Activated naive CD4-positive, alpha-beta T cell treated with anti-CD3 and anti-CD28 coated beads, Interleukin-2, amount 10 ng/mL, durations not matched to agents 7 days and 5 days (primary cell): ENCODE measurements at regions not wholly inside any gene's neighbourhood (a gene's known extent, or its start where the extent isn't known, plus 50 kb on each side); places are given as distances from the start of the nearest gene placed in this dataset.
"Not testable (repeated sequence)": the region's sequence is repeated elsewhere in the genome, so short reads cannot be mapped to it uniquely, and the experiment has no call there.

ENCODE experiments used
- CTCF ChIA-PET: fragments of 350-600 bp; sonication (Branson Sonifier 250); formaldehyde crosslinking; loops from one replicate; lab custom pipeline; 2021; ENCODE audit warnings: antibody characterized with exemption; lab: Charles Lee
- DNase-seq: peaks from one replicate; pipeline ENCODE4 v3.0.0-alpha.2; 2020
- H3K27ac Mint-ChIP-seq: one replicate; pipeline ENCODE4 v1.8.0; 2021; ENCODE audit warnings: mild to moderate bottlenecking, moderate library complexity, mixed read lengths
- H3K27me3 Mint-ChIP-seq: one replicate; pipeline ENCODE4 v1.8.0; 2021; ENCODE audit warnings: mild to moderate bottlenecking, mixed read lengths
- H3K36me3 Mint-ChIP-seq: one replicate; pipeline ENCODE4 v1.8.0; 2021; ENCODE audit warnings: mixed read lengths
- H3K4me1 Mint-ChIP-seq: one replicate; pipeline ENCODE4 v1.8.0; 2021; ENCODE audit warnings: mixed read lengths
- H3K4me3 Mint-ChIP-seq: one replicate; pipeline ENCODE4 v1.8.0; 2021; ENCODE audit warnings: mild to moderate bottlenecking, moderate library complexity, mixed read lengths
- H3K9me3 Mint-ChIP-seq: one replicate; pipeline ENCODE4 v1.8.0; 2021; ENCODE audit warnings: mixed read lengths

DNA sequence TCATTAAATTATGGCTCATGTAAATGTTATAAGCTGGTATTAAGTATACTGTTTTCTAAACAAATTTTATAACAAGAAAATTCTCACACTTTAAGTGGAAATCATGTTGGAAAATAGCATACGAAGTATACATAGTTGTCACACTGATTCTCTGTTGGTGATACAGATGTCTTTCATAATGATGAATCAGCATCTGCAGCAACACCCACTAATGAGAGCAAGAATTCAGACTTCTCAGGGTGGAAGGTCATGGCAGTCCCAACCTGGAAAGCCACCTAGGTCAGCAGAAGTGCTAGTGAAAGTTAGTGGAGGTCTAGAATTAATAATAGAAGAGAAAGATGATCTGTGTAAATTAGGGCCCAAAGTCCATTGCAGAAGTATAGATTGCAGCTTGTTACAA, 719.7 kb upstream of the MIR17HG start:
- no peak overlapping the region for H3K27ac Mint-ChIP-seq

GRCh38 chr13:90628471-90628870, 719.0 kb upstream of the MIR17HG start:
- Mint-ChIP-seq H3K36me3 (no peaks in the 10 kb centered on the region), H3K27ac (no peak overlapping the region), H3K27me3 (no peaks in the 10 kb centered on the region), H3K4me3 (no peak overlapping the region), H3K9me3 (no peaks in the 10 kb centered on the region), H3K4me1 (no peaks in the 10 kb centered on the region)
- CTCF ChIA-PET: no interaction called here
- no peak for DNase-seq

More for the DNA sequence above, 719.7 kb upstream of the MIR17HG start:
- no peak for DNase-seq
- Mint-ChIP-seq H3K4me3 (no peak overlapping the region), H3K36me3 (no peaks in the 10 kb centered on the region), H3K4me1 (no peaks in the 10 kb centered on the region), H3K9me3 (no peaks in the 10 kb centered on the region), H3K27me3 (no peaks in the 10 kb centered on the region)
- CTCF ChIA-PET: no interaction called here

DNA sequence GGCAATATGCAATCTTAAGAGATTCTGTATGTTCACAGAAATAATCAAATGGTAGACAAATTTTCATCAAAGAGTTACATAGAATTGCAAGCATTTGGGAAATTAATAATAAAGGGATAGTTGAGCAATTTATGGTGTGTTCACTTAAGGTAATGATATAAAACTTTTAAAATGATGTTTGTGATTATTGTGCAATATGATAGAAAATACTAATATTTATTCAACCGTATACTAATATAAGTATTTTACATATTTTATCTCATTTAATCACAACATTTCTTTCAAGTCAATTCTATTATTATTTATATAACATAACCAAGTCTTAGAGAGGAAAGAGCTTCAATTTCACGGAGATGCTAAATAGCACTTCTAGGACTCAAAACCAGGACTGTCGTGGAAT, 716.8 kb upstream of the MIR17HG start:
- no peaks in the 10 kb centered on the region for H3K9me3 Mint-ChIP-seq
- no peaks in the 10 kb centered on the region for H3K27me3 Mint-ChIP-seq
- no peak overlapping the region for H3K27ac Mint-ChIP-seq
- CTCF ChIA-PET: no interaction called here
- no peaks in the 10 kb centered on the region for H3K4me1 Mint-ChIP-seq
- H3K4me3 Mint-ChIP-seq: no peak overlapping the region
- no peak for DNase-seq
- H3K36me3 Mint-ChIP-seq: no peaks in the 10 kb centered on the region

GRCh38 chr13:90632184-90632583, 715.3 kb upstream of the MIR17HG start:
- CTCF ChIA-PET: no interaction called here

GRCh38 chr13:90633849-90634248, 713.6 kb upstream of the MIR17HG start:
- no peaks in the 10 kb centered on the region for H3K36me3 Mint-ChIP-seq
- CTCF ChIA-PET: no interaction called here

More at GRCh38 chr13:90632184-90632583, 715.3 kb upstream of the MIR17HG start:
- Mint-ChIP-seq H3K4me3 (no peak overlapping the region), H3K4me1 (no peaks in the 10 kb centered on the region), H3K27me3 (no peaks in the 10 kb centered on the region), H3K27ac (no peak overlapping the region), H3K9me3 (peaks cover 2% of the 10 kb centered on the region), H3K36me3 (no peaks in the 10 kb centered on the region)
- DNase-seq: no peak

DNA sequence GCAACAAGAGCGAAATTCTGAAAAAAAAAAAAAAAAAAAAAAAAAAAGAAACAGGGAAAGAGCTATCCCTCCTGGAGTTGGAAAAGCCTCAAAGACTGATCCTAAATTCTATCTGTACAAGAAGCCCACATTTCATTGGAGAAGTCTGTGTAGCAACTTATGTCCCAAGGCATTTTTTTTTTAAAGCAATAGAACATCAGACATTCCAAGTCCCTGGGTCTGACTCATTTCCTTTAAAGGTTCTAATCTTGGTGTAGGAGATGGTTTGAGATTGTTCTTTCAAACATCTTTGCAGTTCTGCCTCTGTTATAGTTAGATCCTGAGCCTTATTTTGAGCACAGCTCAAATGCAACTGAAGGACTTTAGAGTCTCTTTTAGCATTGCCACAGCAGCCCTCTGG, 706.5 kb upstream of the MIR17HG start:
- H3K4me1 Mint-ChIP-seq: no peaks in the 10 kb centered on the region

More at GRCh38 chr13:90633849-90634248, 713.6 kb upstream of the MIR17HG start:
- H3K4me3 Mint-ChIP-seq: no peak overlapping the region
- peaks cover 3% of the 10 kb centered on the region for H3K9me3 Mint-ChIP-seq
- DNase-seq: no peak
- H3K27ac Mint-ChIP-seq: no peak overlapping the region
- no peaks in the 10 kb centered on the region for H3K4me1 Mint-ChIP-seq
- H3K27me3 Mint-ChIP-seq: no peaks in the 10 kb centered on the region

GRCh38 chr13:90641884-90642283, 705.6 kb upstream of the MIR17HG start:
- no peak for DNase-seq
- CTCF ChIA-PET: no interaction called here
- no peaks in the 10 kb centered on the region for H3K36me3 Mint-ChIP-seq
- peaks cover 11% of the 10 kb centered on the region for H3K9me3 Mint-ChIP-seq
- no peak overlapping the region for H3K4me3 Mint-ChIP-seq
- no peaks in the 10 kb centered on the region for H3K4me1 Mint-ChIP-seq
- H3K27ac Mint-ChIP-seq: no peak overlapping the region
- no peaks in the 10 kb centered on the region for H3K27me3 Mint-ChIP-seq

More for the DNA sequence above, 706.5 kb upstream of the MIR17HG start:
- no peak for DNase-seq
- CTCF ChIA-PET: no interaction called here
- Mint-ChIP-seq H3K4me3 (no peak overlapping the region), H3K36me3 (no peaks in the 10 kb centered on the region), H3K9me3 (peaks cover 12% of the 10 kb centered on the region), H3K27ac (no peak overlapping the region), H3K27me3 (no peaks in the 10 kb centered on the region)

DNA sequence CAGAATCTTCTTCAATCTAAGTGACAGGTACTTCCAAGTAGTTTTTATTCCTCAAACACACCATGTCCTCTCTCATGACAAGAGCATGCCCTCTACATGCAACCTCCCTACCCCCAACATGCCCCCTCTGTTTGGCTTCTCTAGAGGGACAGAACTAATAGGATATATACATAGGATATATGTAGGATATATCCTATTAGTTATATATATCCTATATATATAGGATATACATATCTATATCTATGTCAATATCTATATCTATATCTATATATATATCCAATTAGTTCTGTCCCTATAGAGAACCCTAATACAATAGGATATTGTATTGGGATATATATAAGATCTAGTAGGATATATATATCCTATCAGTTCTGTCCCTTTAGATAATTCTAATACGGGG, 701.9 kb upstream of the MIR17HG start:
- Mint-ChIP-seq H3K27ac (no peak overlapping the region), H3K4me1 (no peaks in the 10 kb centered on the region), H3K27me3 (no peaks in the 10 kb centered on the region), H3K36me3 (no peaks in the 10 kb centered on the region), H3K9me3 (peaks cover 9% of the 10 kb centered on the region), H3K4me3 (no peak overlapping the region)
- DNase-seq: no peak
- CTCF ChIA-PET: no interaction called here

DNA sequence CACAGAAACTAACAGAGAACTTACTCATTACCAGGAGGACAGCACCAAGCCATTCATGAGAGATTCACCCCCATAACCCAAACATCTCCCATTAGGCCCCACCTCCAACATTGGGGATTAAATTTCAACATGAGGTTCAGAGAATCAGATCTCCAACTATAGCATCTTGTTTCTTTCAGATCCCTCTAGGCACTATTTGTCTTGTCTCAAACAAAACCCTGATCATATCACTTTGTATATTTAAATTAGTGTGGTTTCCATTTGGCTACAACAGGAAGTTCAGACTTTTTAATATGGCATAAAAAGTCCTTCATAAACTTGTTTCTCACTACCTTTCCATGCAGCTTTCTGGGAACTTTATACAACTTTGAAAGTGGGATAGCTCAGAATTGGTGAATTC, 699.0 kb upstream of the MIR17HG start:
- Mint-ChIP-seq H3K4me1 (no peaks in the 10 kb centered on the region), H3K36me3 (no peaks in the 10 kb centered on the region), H3K27ac (no peak overlapping the region), H3K27me3 (no peaks in the 10 kb centered on the region), H3K9me3 (peaks cover 16% of the 10 kb centered on the region), H3K4me3 (no peak overlapping the region)
- CTCF ChIA-PET: no interaction called here
- DNase-seq: no peak

GRCh38 chr13:90652036-90652435, 695.5 kb upstream of the MIR17HG start:
- CTCF ChIA-PET: no interaction called here
- Mint-ChIP-seq H3K36me3 (no peaks in the 10 kb centered on the region), H3K27me3 (no peaks in the 10 kb centered on the region), H3K27ac (no peak overlapping the region), H3K4me3 (no peak overlapping the region), H3K4me1 (no peaks in the 10 kb centered on the region), H3K9me3 (peaks cover 10% of the 10 kb centered on the region)
- DNase-seq: no peak

DNA sequence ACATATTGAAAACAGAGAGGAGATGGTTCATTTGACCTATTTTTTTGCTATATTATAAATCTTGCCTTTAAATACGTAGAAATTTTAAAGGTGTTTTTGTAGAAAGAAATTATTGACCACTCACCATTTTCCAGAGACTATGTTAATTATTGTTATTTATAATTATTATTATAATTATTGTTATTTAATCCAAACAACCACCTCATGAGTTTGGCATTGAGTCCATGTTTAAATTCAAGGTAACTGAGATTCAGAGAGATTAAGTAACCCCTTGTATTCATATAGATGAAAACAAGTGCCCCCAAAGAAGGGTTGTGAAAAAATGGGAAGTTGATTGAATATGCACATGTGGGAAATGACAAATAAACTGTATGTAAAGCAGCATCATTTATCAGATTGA, 692.5 kb upstream of the MIR17HG start:
- Mint-ChIP-seq H3K36me3 (no peaks in the 10 kb centered on the region), H3K27me3 (no peaks in the 10 kb centered on the region), H3K9me3 (peaks cover 13% of the 10 kb centered on the region), H3K4me1 (no peaks in the 10 kb centered on the region), H3K4me3 (no peak overlapping the region), H3K27ac (no peak overlapping the region)
- DNase-seq: no peak
- CTCF ChIA-PET: no interaction called here

GRCh38 chr13:90664200-90664599, 683.3 kb upstream of the MIR17HG start:
- H3K27me3 Mint-ChIP-seq, H3K4me3 Mint-ChIP-seq, H3K27ac Mint-ChIP-seq, DNase-seq, CTCF ChIA-PET, H3K36me3 Mint-ChIP-seq, H3K4me1 Mint-ChIP-seq: not testable (repeated sequence)
- peaks cover 12% of the 10 kb centered on the region for H3K9me3 Mint-ChIP-seq

GRCh38 chr13:90673746-90674145, 673.7 kb upstream of the MIR17HG start:
- no peaks in the 10 kb centered on the region for H3K27me3 Mint-ChIP-seq

DNA sequence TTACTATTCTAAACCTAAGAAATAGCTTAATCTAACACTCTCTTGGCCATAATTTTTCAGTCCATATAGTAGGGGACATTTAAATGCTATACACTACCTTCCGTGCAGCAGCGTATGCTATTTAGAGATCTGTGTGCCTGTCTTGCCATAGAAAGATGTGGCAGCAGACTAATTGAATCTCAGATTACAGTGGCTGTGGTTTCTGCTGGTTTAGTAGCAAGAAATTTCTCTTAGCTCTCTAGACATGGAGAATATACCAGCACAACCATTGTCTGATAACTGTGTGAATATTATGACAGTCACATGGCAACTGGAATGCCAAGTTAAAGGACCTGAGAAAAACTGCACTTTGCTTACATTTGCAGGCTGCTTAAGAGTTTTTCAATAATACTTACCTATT, 672.4 kb upstream of the MIR17HG start:
- DNase-seq: no peak
- Mint-ChIP-seq H3K4me1 (no peaks in the 10 kb centered on the region), H3K36me3 (no peaks in the 10 kb centered on the region), H3K27ac (no peak overlapping the region), H3K9me3 (peaks cover 4% of the 10 kb centered on the region), H3K4me3 (no peak overlapping the region), H3K27me3 (no peaks in the 10 kb centered on the region)
- CTCF ChIA-PET: no interaction called here

More at GRCh38 chr13:90673746-90674145, 673.7 kb upstream of the MIR17HG start:
- Mint-ChIP-seq H3K4me3 (no peak overlapping the region), H3K36me3 (no peaks in the 10 kb centered on the region), H3K9me3 (peaks cover 4% of the 10 kb centered on the region), H3K4me1 (no peaks in the 10 kb centered on the region), H3K27ac (no peak overlapping the region)
- CTCF ChIA-PET: no interaction called here
- no peak for DNase-seq

GRCh38 chr13:90680826-90681225, 666.7 kb upstream of the MIR17HG start:
- no peaks in the 10 kb centered on the region for H3K4me1 Mint-ChIP-seq
- no peaks in the 10 kb centered on the region for H3K36me3 Mint-ChIP-seq
- peaks cover 2% of the 10 kb centered on the region for H3K9me3 Mint-ChIP-seq
- H3K27me3 Mint-ChIP-seq: no peaks in the 10 kb centered on the region
- no peak overlapping the region for H3K27ac Mint-ChIP-seq
- CTCF ChIA-PET: no interaction called here
- DNase-seq: no peak
- no peak overlapping the region for H3K4me3 Mint-ChIP-seq

GRCh38 chr13:90683711-90684131, 663.8 kb upstream of the MIR17HG start:
- DNase-seq: no peak
- H3K27ac Mint-ChIP-seq: no peak overlapping the region
- no peak overlapping the region for H3K4me3 Mint-ChIP-seq
- H3K36me3 Mint-ChIP-seq: no peaks in the 10 kb centered on the region
- H3K9me3 Mint-ChIP-seq: no peaks in the 10 kb centered on the region
- H3K27me3 Mint-ChIP-seq: no peaks in the 10 kb centered on the region
- CTCF ChIA-PET: no interaction called here
- H3K4me1 Mint-ChIP-seq: no peaks in the 10 kb centered on the region
